Tongue (tissue), 2 donors: ENCODE measurements at regions not wholly inside any gene's neighbourhood (a gene's known extent, or its start where the extent isn't known, plus 50 kb on each side); places are given as distances from the start of the nearest gene placed in this dataset. TPM values are rescaled to one million over a fixed set of nuclear protein-coding genes. Genes with fewer than 3 reads are reported as not detected.
"Not testable (repeated sequence)": the region's sequence is repeated elsewhere in the genome, so short reads cannot be mapped to it uniquely, and the experiment has no call there.

ENCODE experiments used
- DNase-seq: peaks from one replicate; pipeline ENCODE4 v3.0.0-alpha.2; 2015
- small RNA-seq: library from RNA; depleted of rRNA; stranded (forward); fragments of <200 nt; gene quantifications from one replicate; pipeline ENCODE3, GENCODE V24; 2014; ENCODE audit warnings: low replicate concordance

DNA sequence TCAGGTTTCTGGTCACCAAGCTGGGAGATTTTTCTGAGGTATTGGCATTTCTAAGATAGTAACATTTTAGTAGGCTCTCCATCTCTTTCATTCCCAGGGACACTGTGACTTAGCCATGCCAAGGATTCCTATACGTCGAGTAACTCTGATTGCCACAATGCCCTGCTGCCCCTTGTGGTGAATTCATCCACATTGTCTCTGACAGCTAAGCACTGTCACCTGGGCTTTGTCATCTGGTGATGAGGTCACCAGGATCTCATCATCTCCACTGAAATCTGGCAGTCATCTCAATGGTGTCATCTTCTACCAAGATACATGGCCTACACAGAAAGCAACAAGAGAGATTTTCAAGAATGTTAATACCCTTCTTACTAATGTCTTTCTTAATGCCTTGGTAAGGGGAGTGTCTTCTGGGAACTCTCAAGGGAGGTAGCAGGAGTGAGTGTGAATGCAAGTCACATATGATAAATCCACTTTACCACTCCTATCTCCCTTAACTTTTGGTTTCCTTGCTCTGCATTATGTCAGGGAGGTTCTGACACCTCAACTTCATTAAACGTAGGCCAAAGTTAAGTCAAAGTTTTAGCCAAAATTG lies 246.7 kb downstream of the CD109 start:
- DNase-seq = no peak

DNA sequence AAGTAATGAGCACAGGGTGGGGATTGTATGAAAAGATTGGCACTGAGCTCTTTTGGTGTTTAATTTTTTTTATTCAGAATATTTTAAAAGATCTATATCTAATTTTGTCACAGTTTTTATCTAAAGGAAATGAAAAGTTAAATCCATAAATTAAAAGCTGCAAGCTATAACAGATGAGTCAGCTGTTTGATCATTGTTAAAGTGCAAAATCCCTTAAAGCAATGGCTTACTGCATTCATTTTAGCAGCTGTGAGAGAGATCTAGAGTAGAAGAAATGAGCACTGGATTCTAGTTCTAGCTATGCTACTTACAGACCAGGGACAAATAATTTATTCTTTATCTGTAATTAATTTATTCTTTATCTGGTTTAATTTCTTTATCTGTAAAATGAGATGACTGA lies 245.9 kb downstream of the CD109 start:
- DNase-seq = no peak

DNA sequence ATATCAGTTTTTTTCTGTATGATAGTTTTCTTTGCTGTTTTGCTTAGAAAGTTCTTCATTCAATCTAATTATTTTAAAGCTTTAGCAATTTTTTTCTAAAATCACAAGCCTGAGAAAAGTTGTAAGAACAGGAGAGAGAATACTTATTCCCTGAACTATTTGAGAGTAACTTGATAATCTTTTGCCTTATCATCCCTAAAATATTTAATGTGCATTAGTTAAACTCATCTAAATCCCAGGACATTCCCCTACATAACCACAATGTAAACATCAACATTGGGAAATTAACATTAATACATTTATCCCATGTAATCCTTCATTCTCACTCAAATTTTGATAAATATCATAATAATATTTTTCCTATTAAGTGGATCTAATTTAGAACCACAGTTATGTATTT lies 241.8 kb downstream of the CD109 start:
- DNase-seq = no peak

DNA sequence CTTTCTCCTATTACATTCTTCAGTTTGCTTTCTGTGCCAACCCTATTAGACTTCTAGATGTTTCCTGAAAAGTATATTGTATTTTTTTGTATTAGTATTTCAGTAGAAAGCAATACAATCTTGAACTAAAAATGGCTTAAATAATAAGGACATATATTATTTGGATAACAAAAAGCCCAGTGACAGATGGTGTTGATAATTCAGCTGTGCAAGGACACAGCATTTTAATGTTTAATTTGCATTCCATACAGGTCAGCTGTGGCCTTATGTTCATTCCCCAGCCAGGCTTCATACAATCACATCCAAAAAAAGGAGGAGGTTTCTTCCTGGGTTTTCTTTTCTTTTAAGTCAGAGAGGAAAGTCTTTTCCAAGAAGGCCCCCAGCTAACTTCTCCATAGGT lies 236.9 kb downstream of the CD109 start:
- peak; percentile 10 for DNase-seq

DNA sequence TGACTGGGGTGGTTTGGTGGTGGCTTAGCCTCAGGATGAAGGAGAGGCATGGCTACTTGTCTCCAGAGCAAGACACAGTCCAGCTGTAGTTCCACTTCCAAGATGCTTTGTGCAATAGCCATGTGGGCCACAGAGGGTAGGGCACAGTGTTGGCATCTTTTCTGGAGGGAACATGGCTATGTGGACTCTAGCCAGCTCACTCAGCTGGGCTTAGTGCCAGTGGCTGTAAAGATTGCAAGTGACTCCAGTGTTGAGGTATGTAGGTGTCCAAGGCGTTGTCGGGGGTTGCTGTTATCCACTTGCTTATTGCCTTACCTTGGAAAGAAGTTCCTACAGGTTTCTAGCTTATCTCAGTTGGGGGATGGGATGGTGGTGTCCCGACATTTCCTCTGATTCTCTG lies 233.4 kb downstream of the CD109 start:
- no peak for DNase-seq

DNA sequence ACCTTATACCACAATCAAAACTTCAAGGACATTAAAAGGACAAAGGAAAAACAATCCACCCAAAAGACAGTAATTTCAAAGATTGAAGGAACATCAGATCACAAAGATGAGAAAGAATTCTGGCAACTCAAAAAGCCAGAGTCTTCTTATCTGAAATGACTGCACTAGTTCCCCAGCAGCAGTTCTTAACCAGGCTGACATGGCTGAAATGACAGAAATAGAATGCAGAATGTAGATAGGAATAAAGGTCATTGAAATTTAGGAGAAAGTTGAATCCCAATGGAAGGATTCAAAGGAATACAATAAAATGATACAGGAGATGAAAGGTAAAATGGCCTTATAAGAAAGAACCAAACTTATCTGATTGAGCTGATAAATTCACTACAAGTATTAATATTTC lies 231.4 kb downstream of the CD109 start:
- no peak for DNase-seq

DNA sequence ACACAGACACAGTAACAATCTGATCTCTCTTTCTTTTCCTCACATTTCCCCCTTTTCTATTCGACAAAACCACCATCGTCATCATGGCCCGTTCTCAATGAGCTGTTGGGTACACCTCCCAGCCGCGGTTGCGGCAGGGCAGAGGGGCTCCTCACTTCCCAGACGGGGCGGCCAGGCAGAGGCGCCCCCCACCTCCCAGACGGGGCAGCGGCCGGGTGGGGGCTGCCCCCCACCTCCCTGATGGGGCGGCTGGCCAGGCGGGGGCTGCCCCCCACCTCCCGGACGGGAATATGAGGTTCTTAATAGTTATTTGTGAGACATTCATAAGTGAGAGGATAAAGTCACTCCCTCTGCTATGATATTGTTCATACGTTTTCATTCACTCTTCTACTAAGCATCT lies 229.7 kb downstream of the CD109 start:
- DNase-seq = not testable (repeated sequence)

DNA sequence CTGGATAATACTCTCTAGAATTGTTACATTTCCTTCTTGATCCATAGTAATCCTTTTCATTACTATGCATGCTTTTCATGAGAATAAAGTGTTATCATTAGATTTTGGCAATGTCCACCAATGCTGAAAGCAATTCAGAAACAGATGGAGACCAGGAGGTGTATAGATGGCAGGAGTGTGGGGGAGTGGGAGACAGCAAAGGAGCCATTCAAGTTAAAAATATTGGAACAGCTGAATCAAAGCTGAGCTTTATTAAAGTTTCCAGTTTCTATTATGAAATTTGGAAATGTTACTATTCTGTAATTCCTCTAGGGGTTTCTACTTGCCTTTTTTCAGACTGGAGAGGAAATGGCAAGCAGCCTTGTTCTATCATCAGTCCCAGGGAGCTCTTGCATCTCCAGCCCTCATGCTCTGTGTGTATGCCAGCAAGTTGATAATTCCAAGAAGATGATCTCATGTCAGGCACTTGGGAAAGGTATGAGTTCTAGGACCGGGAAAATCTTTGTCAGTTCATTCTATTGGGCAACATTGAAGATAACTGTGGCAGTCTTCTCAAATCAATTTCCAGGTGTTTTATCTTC lies 228.0 kb downstream of the CD109 start:
- peak; percentile 56 for DNase-seq

DNA sequence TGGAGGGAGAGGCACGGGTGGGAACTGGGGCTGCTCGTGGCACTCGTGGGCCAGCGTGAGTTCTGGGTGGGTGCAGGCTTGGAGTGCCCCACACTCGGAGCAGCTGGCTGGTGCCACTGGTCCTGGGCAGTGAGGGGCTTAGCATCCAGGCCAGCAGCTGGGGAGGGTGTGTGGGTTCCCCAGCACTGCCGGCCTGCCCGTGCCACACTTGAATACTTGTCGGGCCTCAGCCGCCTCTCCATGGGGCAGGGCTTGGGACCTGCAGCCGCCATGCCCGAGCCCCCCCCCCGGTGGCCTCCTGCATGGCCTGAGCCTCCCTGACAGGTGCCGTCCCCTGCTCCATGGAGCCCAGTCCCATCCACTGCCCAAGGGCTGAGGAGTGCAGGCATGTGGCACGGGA lies 207.2 kb downstream of the CD109 start:
- DNase-seq = no peak

DNA sequence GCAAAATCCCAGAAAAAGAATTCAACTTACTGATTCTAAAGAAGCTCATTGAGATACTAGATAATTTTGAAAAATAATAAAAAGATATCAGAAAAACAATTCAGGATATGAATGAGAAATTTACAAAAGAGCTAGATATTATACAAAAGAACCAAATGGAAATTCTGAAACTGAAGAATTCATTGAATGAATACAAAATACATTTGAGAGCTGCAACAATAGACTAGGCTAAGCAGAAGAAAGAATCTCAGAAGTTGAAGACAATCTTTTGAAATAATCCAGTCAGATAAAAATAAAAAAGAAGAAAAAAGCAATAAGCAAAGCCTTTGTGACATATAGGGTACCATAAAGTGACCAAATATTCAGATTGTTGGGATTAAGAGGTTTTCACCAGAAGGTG lies 206.0 kb downstream of the CD109 start:
- DNase-seq = no peak

DNA sequence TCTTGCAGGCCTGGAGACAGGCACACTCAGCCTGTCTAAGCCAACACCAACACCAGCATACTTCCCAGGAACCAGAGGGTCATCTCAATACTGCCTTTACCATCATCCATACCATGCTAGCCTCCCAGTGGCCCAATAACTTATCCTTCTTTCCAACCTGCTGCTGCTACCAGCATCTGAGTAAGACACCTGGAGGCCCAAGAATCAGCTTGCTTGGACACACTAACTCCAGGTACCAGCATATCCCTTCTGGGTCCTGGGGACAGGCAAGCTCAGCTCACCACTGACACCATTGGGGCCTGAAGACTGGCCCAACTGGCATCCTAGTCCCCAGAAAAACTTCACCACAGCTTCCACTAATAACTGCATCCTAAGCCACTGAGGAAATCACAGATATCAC lies 205.3 kb downstream of the CD109 start:
- no peak for DNase-seq

DNA sequence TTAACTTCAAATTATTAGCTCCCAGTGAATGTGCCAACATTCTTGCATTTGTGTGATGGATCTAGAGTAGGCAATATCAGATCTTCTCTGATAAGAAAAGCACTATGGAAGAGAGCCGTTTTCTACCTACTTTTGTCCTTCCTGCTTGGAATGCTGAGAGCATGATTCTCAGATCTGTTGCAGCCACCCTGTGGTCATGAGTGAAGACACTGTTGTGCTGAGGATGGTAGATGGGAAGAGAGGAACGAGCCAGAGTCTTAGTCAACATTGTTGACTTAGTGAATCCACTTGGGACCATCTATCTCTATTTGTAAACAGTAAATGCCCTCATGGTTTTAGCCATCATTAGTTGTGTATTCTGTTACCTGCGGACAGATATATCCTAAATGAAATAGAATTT lies 202.6 kb downstream of the CD109 start:
- DNase-seq = no peak

DNA sequence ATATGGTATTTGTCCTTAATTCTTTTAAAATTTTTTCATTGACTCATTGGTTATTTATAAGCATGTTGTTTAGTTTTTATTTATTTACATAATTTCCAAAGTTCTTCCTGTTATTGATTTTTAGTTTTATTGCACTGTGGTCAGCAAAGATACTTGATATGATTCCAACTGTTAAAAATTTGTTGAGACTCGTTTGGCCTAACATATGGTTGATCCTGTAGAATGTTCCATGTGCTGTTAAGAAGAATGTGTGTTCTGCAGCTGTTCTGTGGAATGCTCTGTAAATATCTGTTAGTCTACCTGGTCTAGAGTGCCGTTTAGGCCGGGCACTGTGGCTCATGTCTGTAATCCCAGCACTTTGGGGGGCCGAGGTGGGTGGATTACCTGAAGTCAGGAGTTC lies 197.7 kb downstream of the CD109 start:
- DNase-seq = no peak

DNA sequence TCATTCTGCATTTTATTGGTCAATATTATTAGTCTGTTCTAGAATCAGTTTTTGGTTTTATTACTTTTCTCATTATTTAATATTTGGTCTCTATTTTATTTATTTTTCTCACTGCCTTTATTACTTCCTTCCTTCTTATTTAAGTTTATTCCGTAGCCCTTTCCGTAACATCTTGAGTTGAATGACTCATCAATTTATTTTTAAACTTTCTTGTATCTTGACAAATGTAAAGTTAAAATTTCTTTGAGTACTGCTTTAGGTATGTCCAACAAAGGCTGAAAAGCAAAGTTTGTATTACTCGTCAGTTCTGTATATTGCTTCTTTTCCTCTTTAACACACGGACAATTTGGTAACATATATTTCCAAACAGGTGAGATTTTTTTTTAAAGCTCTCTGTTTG lies 192.0 kb downstream of the CD109 start:
- DNase-seq = no peak

DNA sequence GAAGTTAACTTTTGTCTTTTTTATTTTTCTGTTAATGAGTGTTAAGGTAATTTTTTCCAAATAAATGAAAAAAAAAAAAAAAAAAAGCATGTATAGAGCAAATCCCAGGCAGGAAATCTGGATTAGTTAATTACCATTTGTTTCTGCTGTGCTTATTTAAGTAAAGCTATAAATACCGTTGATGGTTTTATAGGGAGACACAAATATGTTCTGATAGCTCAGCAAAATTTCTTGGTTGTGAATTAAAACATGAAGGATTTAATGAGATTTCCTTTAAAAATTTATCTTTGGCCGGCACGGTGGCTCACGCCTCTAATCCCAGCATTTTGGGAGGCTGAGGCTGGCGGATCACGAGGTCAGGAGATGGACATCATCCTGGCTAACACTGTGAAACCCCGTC lies 189.4 kb downstream of the CD109 start:
- no peak for DNase-seq

DNA sequence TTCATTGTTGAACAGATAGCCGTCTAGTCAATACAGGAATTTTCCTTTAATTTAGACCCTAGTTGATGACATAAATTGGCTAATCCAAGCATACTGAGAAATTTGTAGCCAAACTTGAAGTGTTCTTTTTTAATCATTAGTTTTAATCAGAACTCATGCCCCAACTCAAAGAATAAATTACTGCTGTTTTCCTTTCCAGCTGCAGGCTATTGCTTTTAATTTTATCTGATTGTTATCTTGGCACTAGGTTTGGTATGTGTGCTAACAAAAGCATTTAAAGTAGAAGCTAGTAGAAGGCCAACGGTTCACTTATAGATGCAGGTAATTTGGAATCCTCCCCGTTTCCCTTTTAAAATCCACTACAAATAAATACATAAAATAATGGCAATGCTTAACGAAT lies 188.5 kb downstream of the CD109 start:
- no peak for DNase-seq

DNA sequence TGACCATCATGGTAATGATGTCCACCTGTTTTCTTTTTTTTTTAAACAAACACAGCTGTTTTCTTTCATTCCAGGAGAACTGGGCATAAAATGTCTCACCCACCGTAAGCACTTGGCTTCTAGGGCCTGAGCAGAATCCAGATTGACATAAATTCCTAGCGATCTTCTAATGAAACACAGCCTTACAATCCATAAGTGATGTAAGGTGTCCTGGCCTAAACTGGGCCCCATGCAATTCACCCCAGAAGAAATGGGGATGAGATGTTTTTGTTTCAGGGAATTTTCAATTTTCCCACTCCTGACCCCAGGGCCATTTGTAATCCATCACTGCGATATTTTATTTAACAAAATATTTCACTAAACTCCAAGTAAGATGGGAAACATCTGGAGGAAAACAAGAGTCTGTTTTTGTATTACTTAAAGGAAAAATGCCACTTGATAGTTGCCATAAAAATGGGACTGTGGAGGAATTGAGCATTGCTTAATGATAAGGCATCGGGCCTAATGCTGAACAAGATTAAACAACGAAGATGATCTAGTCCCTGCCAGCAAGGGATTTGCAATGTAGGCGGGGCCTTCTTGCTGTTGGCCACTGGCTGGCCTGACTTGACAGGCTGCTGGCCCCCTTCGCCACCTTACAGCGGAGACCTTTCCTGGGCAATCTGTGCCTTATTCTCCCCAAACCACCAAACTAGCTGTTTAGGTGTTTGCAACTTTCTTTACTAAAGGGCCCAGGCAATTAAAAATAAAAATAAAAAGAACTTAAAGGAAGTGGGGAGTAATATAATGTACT lies 183.7 kb downstream of the CD109 start:
- peak; percentile 16 for DNase-seq

DNA sequence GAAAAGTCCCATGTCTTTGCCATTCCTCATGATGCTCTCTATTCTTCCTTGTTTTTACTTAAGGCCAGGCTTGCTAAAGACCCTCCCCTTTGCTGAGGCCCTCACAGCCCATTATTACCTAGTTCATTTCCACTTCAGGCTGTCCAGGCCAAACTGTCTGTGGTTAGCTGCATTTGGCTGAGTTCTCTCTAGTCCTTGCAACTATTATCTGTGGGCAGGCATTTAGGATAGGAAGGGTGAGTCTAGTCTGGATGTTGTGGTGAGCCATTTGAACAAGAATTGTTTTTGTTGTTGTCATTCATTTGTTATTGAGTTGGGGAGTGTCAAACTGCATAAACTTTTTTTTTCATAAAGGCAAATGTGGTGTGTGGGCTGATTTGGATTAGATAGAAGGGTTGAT lies 182.4 kb downstream of the CD109 start:
- DNase-seq = no peak

Small RNA genes in the stretch of these regions (small RNA-seq; reads per million reads assigned to genes)
- gene AL356277.1 = not detected
- gene TXNP7 = not detected
